Esophagus muscularis mucosa (tissue), 4 donors: ENCODE measurements at regions not wholly inside any gene's neighbourhood (a gene's known extent, or its start where the extent isn't known, plus 50 kb on each side); places are given as distances from the start of the nearest gene placed in this dataset.
"Not testable (repeated sequence)": the region's sequence is repeated elsewhere in the genome, so short reads cannot be mapped to it uniquely, and the experiment has no call there.

Source experiments
- DNase-seq: peaks from one replicate; pipeline ENCODE4 v3.0.0-alpha.2; 2017; ENCODE audit errors: extremely low spot score
- H3K27ac ChIP-seq, 4 donors: fragments of 200-600 bp; sonication (generic); replicated peaks in 1 of 4; 1 replicate in 3 of 4; 2 replicates in 1 of 4; pipeline ENCODE4 v1.5.1; 2016 to 2019; ENCODE audit warnings: mild to moderate bottlenecking in 1 of 4
- H3K27me3 ChIP-seq, 4 donors: fragments of 200-600 bp; sonication (generic); one replicate each; pipeline versions ENCODE4 v1.5.1 to v1.6.0; 2016 to 2019
- H3K36me3 ChIP-seq, 4 donors: fragments of 200-600 bp; sonication (generic); one replicate each; pipeline ENCODE4 v1.5.1; 2016 to 2019
- H3K4me1 ChIP-seq, 4 donors: fragments of 200-600 bp; sonication (generic); one replicate each; pipeline ENCODE4 v1.5.1; 2016 to 2019
- H3K4me3 ChIP-seq, 4 donors: fragments of 200-600 bp; sonication (generic); 1 replicate in 2 of 4; 2 replicates in 2 of 4; pipeline ENCODE4 v1.5.1; 2016 to 2019; ENCODE audit warnings: mild to moderate bottlenecking in 4 of 4, moderate library complexity in 1 of 4
- H3K9me3 ChIP-seq, 4 donors: fragments of 200-600 bp; sonication (generic); 1 replicate in 3 of 4; 2 replicates in 1 of 4; pipeline ENCODE4 v1.5.1; 2016 to 2019
- EP300 ChIP-seq: sonication (generic); formaldehyde crosslinking; IDR thresholded peaks from one replicate; pipeline ENCODE4 v1.6.1; 2017; ENCODE audit warnings: antibody characterized with exemption
- POLR2A ChIP-seq: fragments of 450-650 bp; IDR thresholded peaks from one replicate; pipeline ENCODE4 v1.6.1; 2017; ENCODE audit warnings: antibody characterized with exemption, moderate library complexity, mild to moderate bottlenecking, low read depth
- POLR2AphosphoS5 ChIP-seq, 2 donors: sonication (generic); formaldehyde crosslinking; IDR thresholded peaks; one replicate each; pipeline ENCODE4 v1.6.1; 2017; ENCODE audit warnings: antibody characterized with exemption in 2 of 2
- WGBS: methylation state at CpG from one replicate; pipeline ENCODE4 v1.1.5; 2018; 5-methylcytosine and 5-hydroxymethylcytosine counted together
- intact Hi-C: fragments of 100-400 bp; cut with DNase I; formaldehyde crosslinking; loops from one replicate; pipeline ENCODE4 v1.15.1; 2023
- TF ChIP-seq, protein P1 (sequence below), 3 experiments: fragments of 200-600 bp in 2 of 3; fragments of 450-650 bp in 1 of 3; sonication (generic) in 2 of 3; IDR thresholded peaks; one replicate each; pipeline ENCODE4 v1.5.1; 2017 to 2019; ENCODE audit warnings: antibody characterized with exemption in 3 of 3, mild to moderate bottlenecking in 2 of 3, moderate library complexity in 1 of 3

DNA sequence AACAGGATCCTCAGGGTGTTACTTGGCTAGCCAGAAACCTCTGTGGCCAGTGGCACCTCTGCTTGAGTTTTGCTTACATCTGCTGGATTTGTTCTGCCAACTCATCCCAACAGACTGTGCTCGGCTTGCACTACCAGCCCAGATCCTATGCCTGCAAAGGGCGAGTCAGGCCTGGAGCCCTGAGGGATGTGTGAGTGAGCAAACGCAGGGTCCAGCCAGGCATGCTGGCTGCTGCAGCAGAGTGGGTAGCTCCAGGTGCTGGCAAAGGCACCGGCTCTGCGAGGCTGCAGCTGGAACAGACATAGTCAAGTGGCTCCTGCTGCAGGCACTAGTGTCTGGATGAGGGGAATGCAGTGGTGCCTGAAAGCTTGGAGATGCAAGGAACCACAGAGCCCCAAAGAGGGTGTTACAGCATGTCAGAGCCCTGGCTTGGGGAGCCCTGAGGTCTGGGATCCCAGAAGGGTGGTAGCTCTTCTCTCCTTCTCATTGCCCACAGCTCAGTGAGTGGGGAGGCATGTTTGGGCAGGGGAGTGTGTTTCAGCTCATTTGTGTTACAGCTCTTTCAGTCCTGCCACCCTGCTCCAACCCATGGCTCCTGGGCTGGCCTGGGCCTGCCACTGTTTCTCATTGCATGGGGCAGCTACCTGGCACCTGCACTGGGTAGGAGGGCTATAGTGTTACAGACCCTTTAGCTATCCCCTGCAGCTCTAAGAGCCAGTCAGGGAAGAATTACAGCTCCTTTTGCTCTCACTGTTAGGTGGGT, 332.6 kb downstream of the TAF11L14 start:
- no peaks in the 10 kb centered on the region for H3K36me3 ChIP-seq
- TF ChIP-seq POLR2AphosphoS5 (IDR thresholded peaks at IDR 0.05) (no peak), EP300 (no peak), POLR2A (no peak)
- TF ChIP-seq, protein P1, sequence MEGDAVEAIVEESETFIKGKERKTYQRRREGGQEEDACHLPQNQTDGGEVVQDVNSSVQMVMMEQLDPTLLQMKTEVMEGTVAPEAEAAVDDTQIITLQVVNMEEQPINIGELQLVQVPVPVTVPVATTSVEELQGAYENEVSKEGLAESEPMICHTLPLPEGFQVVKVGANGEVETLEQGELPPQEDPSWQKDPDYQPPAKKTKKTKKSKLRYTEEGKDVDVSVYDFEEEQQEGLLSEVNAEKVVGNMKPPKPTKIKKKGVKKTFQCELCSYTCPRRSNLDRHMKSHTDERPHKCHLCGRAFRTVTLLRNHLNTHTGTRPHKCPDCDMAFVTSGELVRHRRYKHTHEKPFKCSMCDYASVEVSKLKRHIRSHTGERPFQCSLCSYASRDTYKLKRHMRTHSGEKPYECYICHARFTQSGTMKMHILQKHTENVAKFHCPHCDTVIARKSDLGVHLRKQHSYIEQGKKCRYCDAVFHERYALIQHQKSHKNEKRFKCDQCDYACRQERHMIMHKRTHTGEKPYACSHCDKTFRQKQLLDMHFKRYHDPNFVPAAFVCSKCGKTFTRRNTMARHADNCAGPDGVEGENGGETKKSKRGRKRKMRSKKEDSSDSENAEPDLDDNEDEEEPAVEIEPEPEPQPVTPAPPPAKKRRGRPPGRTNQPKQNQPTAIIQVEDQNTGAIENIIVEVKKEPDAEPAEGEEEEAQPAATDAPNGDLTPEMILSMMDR (IDR thresholded peaks at IDR 0.05): no peak
- no peaks in the 10 kb centered on the region for H3K27me3 ChIP-seq
- H3K9me3 ChIP-seq: no peaks in the 10 kb centered on the region
- intact Hi-C loops: no loop called here
- H3K27ac ChIP-seq: no peak overlapping the region
- 43% methylated on average over 1 of the region's 5 CpGs for WGBS
- no peaks in the 10 kb centered on the region for H3K4me1 ChIP-seq
- H3K4me3 ChIP-seq: no peak overlapping the region
- no peak for DNase-seq

DNA sequence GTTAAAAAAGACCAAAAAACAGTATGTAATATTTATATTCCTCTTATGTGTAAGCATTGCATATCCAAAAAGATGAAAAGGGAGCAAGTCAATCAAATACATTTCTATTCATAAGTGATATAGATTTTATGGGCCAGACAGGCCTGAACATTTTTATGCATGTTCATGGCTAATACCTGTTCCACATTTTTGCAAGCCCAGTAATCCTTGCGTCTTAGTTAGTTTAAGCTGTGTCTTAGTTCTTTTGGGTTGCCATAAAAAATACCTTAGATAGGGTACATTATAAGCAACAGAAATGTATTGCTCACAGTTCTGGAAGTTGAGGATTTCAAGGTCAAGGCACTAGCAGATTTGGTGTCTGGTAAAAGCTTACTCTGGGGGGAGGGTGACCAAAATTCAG, 342.1 kb downstream of the TAF11L14 start:
- H3K4me1 ChIP-seq: no peaks in the 10 kb centered on the region
- H3K9me3 ChIP-seq: no peaks in the 10 kb centered on the region
- intact Hi-C loops: no loop called here
- H3K36me3 ChIP-seq: no peaks in the 10 kb centered on the region
- TF ChIP-seq, protein P1 (IDR thresholded peaks at IDR 0.05): no peak
- TF ChIP-seq EP300 (no peak), POLR2AphosphoS5 (IDR thresholded peaks at IDR 0.05) (no peak), POLR2A (no peak)
- no peak overlapping the region for H3K4me3 ChIP-seq
- WGBS: 100% methylated on average over 1 of the region's 1 CpG
- DNase-seq: no peak
- H3K27ac ChIP-seq: no peak overlapping the region
- H3K27me3 ChIP-seq: no peaks in the 10 kb centered on the region

DNA sequence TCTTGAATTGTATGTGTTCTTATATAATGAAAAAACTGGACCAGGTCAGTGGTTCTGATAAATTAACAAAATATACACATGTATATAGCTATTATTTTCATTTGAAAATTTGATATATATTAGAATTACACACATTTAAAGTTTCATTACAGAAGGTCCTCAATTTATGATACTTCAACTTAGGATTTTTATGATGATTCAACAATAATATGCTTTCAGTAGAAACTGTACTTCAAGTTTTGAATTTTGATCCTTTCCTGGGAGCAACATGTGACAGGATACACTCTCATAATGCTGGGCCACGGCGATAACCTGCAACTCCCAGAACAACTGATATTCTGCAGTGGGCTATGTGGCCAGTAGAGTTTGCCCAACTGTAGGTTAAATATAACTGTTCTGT, 344.7 kb downstream of the TAF11L14 start:
- Histone ChIP-seq H3K4me3 (no peak overlapping the region), H3K27me3 (no peaks in the 10 kb centered on the region), H3K4me1 (no peaks in the 10 kb centered on the region), H3K27ac (no peak overlapping the region), H3K36me3 (no peaks in the 10 kb centered on the region), H3K9me3 (no peaks in the 10 kb centered on the region)
- intact Hi-C loops: no loop called here
- 97% methylated on average over 2 of the region's 2 CpGs for WGBS
- no peak for DNase-seq
- TF ChIP-seq, protein P1 (IDR thresholded peaks at IDR 0.05): no peak
- TF ChIP-seq POLR2AphosphoS5 (IDR thresholded peaks at IDR 0.05) (no peak), EP300 (no peak), POLR2A (no peak)

DNA sequence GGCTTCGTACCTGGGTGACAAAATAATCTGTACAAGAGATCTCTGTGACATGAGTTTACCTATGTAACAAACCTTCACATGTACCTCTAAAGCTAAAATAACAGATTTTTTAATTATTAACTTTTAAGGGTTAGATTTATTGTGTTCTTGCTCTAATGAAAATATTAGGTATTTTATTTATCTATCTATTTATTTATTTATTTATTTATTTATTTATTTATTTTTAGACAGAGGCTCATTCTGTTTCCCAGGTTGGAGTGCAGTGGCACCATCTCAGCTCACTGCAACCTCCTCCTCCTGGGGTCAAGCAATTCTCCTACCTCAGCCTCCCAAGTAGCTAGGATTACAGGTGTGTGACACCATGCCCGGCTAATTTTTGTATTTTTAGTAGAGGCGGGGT, 348.4 kb downstream of the TAF11L14 start:
- H3K9me3 ChIP-seq, DNase-seq, H3K36me3 ChIP-seq, H3K27me3 ChIP-seq, H3K4me3 ChIP-seq, H3K27ac ChIP-seq, H3K4me1 ChIP-seq, intact Hi-C loops: not testable (repeated sequence)
- 94% methylated on average over 3 of the region's 3 CpGs for WGBS

DNA sequence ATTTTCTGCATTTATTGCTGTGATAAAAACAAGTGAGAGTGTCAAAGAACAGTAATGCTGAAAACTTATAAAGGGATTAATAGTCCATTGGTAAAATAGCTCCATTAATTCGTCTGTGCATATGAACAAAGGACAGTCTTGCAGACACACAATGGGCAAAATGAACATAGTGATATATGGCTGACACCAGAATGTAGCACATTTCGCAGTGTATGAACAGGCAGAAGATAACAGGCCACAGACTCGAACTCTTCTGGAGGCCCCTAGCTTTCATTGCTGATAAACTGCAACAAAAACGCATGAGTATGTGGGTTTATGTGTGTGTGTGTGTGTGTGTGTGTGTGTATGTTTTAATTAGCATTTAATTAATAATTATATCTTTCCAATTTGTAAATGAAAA, 354.8 kb downstream of the TAF11L14 start:
- TF ChIP-seq POLR2AphosphoS5 (IDR thresholded peaks at IDR 0.05) (no peak), POLR2A (no peak), EP300 (no peak)
- TF ChIP-seq, protein P1 (IDR thresholded peaks at IDR 0.05): no peak
- intact Hi-C loops: no loop called here
- no peaks in the 10 kb centered on the region for H3K36me3 ChIP-seq
- no peak for DNase-seq
- WGBS: 76% methylated on average over 4 of the region's 4 CpGs
- no peak overlapping the region for H3K4me3 ChIP-seq
- no peaks in the 10 kb centered on the region for H3K9me3 ChIP-seq
- no peak overlapping the region for H3K27ac ChIP-seq
- H3K27me3 ChIP-seq: no peaks in the 10 kb centered on the region
- H3K4me1 ChIP-seq: no peaks in the 10 kb centered on the region
